ENCODE measurements at regions not wholly inside any gene's neighbourhood (a gene's known extent, or its start where the extent isn't known, plus 50 kb on each side); places are given as distances from the start of the nearest gene placed in this dataset.

DNA sequence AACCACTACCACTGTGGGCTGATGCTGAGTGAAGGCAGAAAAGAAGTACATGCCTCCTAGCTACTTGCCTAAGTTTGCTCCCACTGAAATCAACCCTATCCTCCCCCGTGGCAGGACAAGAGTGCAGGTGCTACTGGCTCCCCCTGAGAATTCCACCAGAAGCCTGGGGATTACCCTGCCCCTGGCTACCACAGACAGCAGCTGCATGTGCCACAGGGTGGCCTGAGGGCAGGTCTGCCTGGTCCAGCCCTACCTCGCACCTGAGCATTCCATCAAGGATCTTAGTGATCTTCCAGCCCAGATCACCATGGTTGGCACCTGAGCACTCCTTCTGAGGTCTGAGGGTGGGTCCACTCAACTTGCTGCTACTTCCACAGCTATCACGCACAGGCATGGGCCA lies 176.4 kb upstream of the SMIM30 start:
- Histone ChIP-seq H2BK20ac (ENCODE audit: low read depth, low read length) (no peak overlapping the region), H3K9me3 (ENCODE audit: control insufficient read depth, insufficient read depth, low read length) (no peaks in the 10 kb centered on the region), H3K9ac (ENCODE audit: low read depth, low read length) (no peak overlapping the region), H3K36me3 (ENCODE audit: control insufficient read depth, insufficient read depth, low read length) (no peaks in the 10 kb centered on the region), H3K4ac (ENCODE audit: low read depth, low read length) (no peak overlapping the region), H2BK120ac (ENCODE audit: low read depth, low read length) (no peak overlapping the region), H3K4me1 (ENCODE audit: control insufficient read depth, insufficient read depth, low read length) (no peaks in the 10 kb centered on the region), H2BK15ac (ENCODE audit: low read depth, low read length) (no peak overlapping the region), H3K56ac (ENCODE audit: extremely low read depth, insufficient read depth, low read length) (no peak overlapping the region), H3K27me3 (ENCODE audit: control insufficient read depth, insufficient read depth, low read length) (no peaks in the 10 kb centered on the region), H4K20me1 (ENCODE audit: insufficient read depth, low read length) (no peaks in the 10 kb centered on the region), H3K27ac (ENCODE audit: insufficient read depth, low read length) (no peak overlapping the region), H4K91ac (ENCODE audit: insufficient read depth, low read depth, low read length) (no peak overlapping the region), H3K79me1 (ENCODE audit: low read depth in 1 of 2, low read length in 2 of 2) (no peaks in the 10 kb centered on the region), H2AK9ac (replicated peaks; ENCODE audit: low read depth, low read length, poor library complexity) (no peak overlapping the region), H3K14ac (replicated peaks; ENCODE audit: low read depth, low read length) (no peak overlapping the region), H3K4me2 (ENCODE audit: low read depth, low read length) (no peak overlapping the region), H3K23ac (ENCODE audit: low read depth, low read length) (no peak overlapping the region), H4K8ac (ENCODE audit: low read depth in 2 of 2, low read length in 2 of 2) (no peak overlapping the region), H2AFZ (replicated peaks; ENCODE audit: low read length, poor library complexity) (no peak overlapping the region), H2AK5ac (ENCODE audit: low read depth, low read length) (no peak overlapping the region), H3K9me1 (ENCODE audit: insufficient read depth, low read length) (peaks cover 6% of the 10 kb centered on the region; the same call in 1 of the 2 replicates), H3K4me3 (ENCODE audit: insufficient read depth, low read depth, low read length) (no peak overlapping the region), H3K18ac (ENCODE audit: low read depth, low read length) (no peak overlapping the region), H2BK5ac (ENCODE audit: low read depth, low read length, poor library complexity, severe bottlenecking) (no peak overlapping the region), H4K5ac (ENCODE audit: low read depth, low read length) (no peak overlapping the region)
- ChIA-PET CTCF (interaction anchor here (1.0 kb wide), 1 partner anchor 135 kb away, joined by 4 read pairs; no protein-coding TSS in a partner anchor), POLR2A (ENCODE audit: unreplicated experiment) (no interaction called here)
- WGBS, 2 experiments (ENCODE audit: extremely low coverage in 2 of 2, insufficient read length in 1 of 2): 58% methylated on average over 2 of the region's 3 CpGs; no CpG with 5 or more reads in 1 of the 2 experiments
- dilution Hi-C loops (cut with HindIII; ENCODE audit: low sequenced_read_pairs, unreplicated experiment): no loop called here
- BruUV-seq (replicated peaks): no TSS peak
- DNase-seq (no peak), ATAC-seq (ENCODE audit: low read depth) (no peak)
- intact Hi-C loops (cut with micrococcal nuclease): no loop called here
- no peak for TF ChIP-seq MAZ (IDR thresholded peaks at IDR 0.05; ENCODE audit: borderline replicate concordance, low read depth, low read length)
- TF ChIP-seq RAD21 (IDR thresholded peaks at IDR 0.05; ENCODE audit: low read length): no peak
- TF ChIP-seq POLR2A (IDR thresholded peaks at IDR 0.05; ENCODE audit: low read depth, low read length): no peak
- no peak for TF ChIP-seq RFX5 (IDR thresholded peaks at IDR 0.05; ENCODE audit: low read depth, low read length)
- no peak for TF ChIP-seq MAFK (IDR thresholded peaks at IDR 0.05; ENCODE audit: low read depth, low read length)
- no peak for TF ChIP-seq CHD1 (IDR thresholded peaks at IDR 0.05; ENCODE audit: low read depth, low read length)
- TF ChIP-seq RCOR1 (IDR thresholded peaks at IDR 0.05; ENCODE audit: insufficient replicate concordance, low read length): no peak
- TF ChIP-seq, protein P1, sequence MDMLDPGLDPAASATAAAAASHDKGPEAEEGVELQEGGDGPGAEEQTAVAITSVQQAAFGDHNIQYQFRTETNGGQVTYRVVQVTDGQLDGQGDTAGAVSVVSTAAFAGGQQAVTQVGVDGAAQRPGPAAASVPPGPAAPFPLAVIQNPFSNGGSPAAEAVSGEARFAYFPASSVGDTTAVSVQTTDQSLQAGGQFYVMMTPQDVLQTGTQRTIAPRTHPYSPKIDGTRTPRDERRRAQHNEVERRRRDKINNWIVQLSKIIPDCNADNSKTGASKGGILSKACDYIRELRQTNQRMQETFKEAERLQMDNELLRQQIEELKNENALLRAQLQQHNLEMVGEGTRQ (IDR thresholded peaks at IDR 0.05; ENCODE audit: low read depth, low read length): no peak
- TF ChIP-seq BHLHE40 (IDR thresholded peaks at IDR 0.05; ENCODE audit: low read depth, low read length): no peak
- no peak for TF ChIP-seq NFE2L2 (IDR thresholded peaks at IDR 0.05; ENCODE audit: low read depth, low read length)
- TF ChIP-seq, protein P2, sequence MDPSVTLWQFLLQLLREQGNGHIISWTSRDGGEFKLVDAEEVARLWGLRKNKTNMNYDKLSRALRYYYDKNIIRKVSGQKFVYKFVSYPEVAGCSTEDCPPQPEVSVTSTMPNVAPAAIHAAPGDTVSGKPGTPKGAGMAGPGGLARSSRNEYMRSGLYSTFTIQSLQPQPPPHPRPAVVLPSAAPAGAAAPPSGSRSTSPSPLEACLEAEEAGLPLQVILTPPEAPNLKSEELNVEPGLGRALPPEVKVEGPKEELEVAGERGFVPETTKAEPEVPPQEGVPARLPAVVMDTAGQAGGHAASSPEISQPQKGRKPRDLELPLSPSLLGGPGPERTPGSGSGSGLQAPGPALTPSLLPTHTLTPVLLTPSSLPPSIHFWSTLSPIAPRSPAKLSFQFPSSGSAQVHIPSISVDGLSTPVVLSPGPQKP (IDR thresholded peaks at IDR 0.05; ENCODE audit: borderline replicate concordance, low read depth, low read length): no peak
- TF ChIP-seq FOS (IDR thresholded peaks at IDR 0.05; ENCODE audit: low read depth, low read length): no peak
- TF ChIP-seq MXI1 (IDR thresholded peaks at IDR 0.05; ENCODE audit: borderline replicate concordance, low read depth, low read length): no peak
- TF ChIP-seq, protein P3, sequence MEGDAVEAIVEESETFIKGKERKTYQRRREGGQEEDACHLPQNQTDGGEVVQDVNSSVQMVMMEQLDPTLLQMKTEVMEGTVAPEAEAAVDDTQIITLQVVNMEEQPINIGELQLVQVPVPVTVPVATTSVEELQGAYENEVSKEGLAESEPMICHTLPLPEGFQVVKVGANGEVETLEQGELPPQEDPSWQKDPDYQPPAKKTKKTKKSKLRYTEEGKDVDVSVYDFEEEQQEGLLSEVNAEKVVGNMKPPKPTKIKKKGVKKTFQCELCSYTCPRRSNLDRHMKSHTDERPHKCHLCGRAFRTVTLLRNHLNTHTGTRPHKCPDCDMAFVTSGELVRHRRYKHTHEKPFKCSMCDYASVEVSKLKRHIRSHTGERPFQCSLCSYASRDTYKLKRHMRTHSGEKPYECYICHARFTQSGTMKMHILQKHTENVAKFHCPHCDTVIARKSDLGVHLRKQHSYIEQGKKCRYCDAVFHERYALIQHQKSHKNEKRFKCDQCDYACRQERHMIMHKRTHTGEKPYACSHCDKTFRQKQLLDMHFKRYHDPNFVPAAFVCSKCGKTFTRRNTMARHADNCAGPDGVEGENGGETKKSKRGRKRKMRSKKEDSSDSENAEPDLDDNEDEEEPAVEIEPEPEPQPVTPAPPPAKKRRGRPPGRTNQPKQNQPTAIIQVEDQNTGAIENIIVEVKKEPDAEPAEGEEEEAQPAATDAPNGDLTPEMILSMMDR (conservative IDR thresholded peaks at IDR 0.05; ENCODE audit: low read depth, low read length): no peak
- no peak for TF ChIP-seq SMC3 (IDR thresholded peaks at IDR 0.05; ENCODE audit: low read depth, low read length)
- in situ Hi-C loops (cut with MboI; ENCODE audit: low sequenced_read_pairs): loop anchor here (25.0 kb wide), 1 partner anchor 282 kb away; no protein-coding TSS in a partner anchor

Measured in IMR-90 (cell line).